ENCODE measurements at regions not wholly inside any gene's neighbourhood (a gene's known extent, or its start where the extent isn't known, plus 50 kb on each side); places are given as distances from the start of the nearest gene placed in this dataset.
A peak's percentile ranks its signal among the peaks of the same experiment; 100 is the strongest.

DNA sequence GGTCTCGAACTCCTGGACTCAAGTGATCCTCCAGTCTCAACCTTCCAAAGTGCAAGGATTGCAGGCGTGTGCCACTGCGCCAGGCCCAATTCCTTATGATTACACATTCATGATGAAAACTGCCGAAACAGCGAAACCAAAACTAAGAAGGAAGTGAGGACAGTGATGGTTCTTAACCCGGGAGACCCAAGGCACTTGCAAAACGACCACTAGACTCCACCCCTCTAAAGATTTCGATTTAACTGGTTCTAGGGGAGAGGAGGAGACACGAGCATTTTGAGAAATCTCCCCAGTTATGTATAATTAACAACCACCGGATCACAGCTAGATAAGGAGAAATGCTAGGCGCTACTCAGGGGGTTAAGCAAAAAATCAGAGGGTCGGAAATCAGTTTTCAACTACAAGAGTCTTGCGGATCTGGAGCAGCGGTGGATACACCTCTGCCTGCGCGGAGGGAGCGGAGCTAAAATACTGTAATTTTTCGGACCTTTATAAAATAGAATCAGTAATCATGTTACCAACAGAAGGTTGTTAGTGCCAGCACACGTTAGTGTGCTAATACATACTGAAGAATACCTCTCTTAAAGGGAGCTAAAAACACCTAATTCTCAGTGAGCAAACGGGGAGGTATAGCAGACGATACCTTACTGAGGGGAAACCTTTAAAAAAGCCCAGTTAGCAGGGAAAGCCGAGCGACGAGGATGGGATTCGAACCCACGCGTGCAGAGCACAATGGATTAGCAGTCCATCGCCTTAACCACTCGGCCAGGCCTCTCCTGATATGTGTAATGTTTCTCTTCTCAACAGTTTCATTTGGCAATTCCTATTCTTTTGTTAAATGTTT lies 60.0 kb upstream of the BTN3A2 start:
- Histone ChIP-seq H3K27ac (ENCODE audit: low read depth) (no peak overlapping the region), H3K9me2 (ENCODE audit: insufficient read depth) (no peaks in the 10 kb centered on the region), H2AFZ (peak overlapping the region; percentile 54; the same call in 1 of the 2 replicates), H3K4me3 (peak overlapping the region; percentile 64), H4K20me1 (replicated peaks; ENCODE audit: insufficient read depth) (no peaks in the 10 kb centered on the region), H3K79me2 (replicated peaks; ENCODE audit: insufficient read depth) (no peaks in the 10 kb centered on the region), H3K4me1 (ENCODE audit: insufficient read depth) (no peaks in the 10 kb centered on the region; the same call in 1 of the 2 replicates), H3K4me2 (peak overlapping the region; percentile 70), H3K36me3 (ENCODE audit: insufficient read depth) (no peaks in the 10 kb centered on the region), H3K27me3 (ENCODE audit: insufficient read depth) (no peaks in the 10 kb centered on the region), H3F3A (replicated peaks; ENCODE audit: low read depth) (no peaks in the 10 kb centered on the region)
- DNase-seq (ENCODE audit: low spot score) (peak; percentile 80), ATAC-seq (peak; percentile 95)
- peak overlapping the region; percentile 83 for H3K27ac Mint-ChIP-seq
- TF ChIP-seq POLR2AphosphoS5 (IDR thresholded peaks at IDR 0.05; ENCODE audit: low read depth) (no peak), EZH2phosphoT487 (IDR thresholded peaks at IDR 0.05; ENCODE audit: unreplicated experiment) (no peak), CREB1 (CRISPR knock-in tag; IDR thresholded peaks at IDR 0.05; ENCODE audit: low read depth) (peak; percentile 27; the same call in 1 of the 2 replicates)
- TF ChIP-seq, protein P1, sequence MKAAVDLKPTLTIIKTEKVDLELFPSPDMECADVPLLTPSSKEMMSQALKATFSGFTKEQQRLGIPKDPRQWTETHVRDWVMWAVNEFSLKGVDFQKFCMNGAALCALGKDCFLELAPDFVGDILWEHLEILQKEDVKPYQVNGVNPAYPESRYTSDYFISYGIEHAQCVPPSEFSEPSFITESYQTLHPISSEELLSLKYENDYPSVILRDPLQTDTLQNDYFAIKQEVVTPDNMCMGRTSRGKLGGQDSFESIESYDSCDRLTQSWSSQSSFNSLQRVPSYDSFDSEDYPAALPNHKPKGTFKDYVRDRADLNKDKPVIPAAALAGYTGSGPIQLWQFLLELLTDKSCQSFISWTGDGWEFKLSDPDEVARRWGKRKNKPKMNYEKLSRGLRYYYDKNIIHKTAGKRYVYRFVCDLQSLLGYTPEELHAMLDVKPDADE (IDR thresholded peaks at IDR 0.05): no peak
- H3K4me3 Mint-ChIP-seq: peak overlapping the region; percentile 92
- H3K27me3 Mint-ChIP-seq (ENCODE audit: insufficient read depth, low read depth, poor library complexity): peaks cover 16% of the 10 kb centered on the region
- H3K9me3 Mint-ChIP-seq: peaks cover 3% of the 10 kb centered on the region; the same call in 2 of the 3 replicates
- peaks cover 8% of the 10 kb centered on the region; the same call in 2 of the 3 replicates for H3K4me1 Mint-ChIP-seq
- no peaks in the 10 kb centered on the region; the same call in 2 of the 3 replicates for H3K36me3 Mint-ChIP-seq (ENCODE audit: low read depth)

DNA sequence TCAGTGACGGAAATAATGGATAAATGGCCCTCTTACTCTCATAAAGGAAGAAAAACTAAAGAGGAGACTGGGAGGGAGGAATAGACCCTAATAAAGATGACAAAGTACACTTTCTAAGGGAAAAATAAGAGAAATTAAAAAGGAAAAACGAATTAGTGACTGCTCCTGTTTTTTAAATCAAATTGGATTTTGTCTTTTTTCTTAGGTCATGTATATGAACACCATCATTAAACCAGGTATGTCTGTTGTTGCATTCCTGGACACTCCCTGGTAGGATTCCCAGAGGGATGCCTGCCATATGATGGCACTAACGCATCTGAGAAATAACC lies 59.4 kb upstream of the BTN3A2 start:
- Mint-ChIP-seq H3K9me3 (peaks cover 3% of the 10 kb centered on the region; the same call in 2 of the 3 replicates), H3K27me3 (ENCODE audit: insufficient read depth, low read depth, poor library complexity) (peaks cover 16% of the 10 kb centered on the region), H3K4me3 (peak overlapping the region; percentile 92), H3K4me1 (peaks cover 12% of the 10 kb centered on the region; the same call in 2 of the 3 replicates), H3K27ac (0 out of 2 replicates have a peak overlapping the region, but pooled peaks have one; percentile 76), H3K36me3 (ENCODE audit: low read depth) (no peaks in the 10 kb centered on the region; the same call in 2 of the 3 replicates)
- no peak for TF ChIP-seq STAT1 (IDR thresholded peaks at IDR 0.05; ENCODE audit: unreplicated experiment)
- no peak for TF ChIP-seq CREB1 (CRISPR knock-in tag; IDR thresholded peaks at IDR 0.05; ENCODE audit: low read depth)
- H3K9me2 ChIP-seq (ENCODE audit: insufficient read depth): no peaks in the 10 kb centered on the region
- peak overlapping the region; percentile 64 for H3K4me3 ChIP-seq
- no peaks in the 10 kb centered on the region for H4K20me1 ChIP-seq (replicated peaks; ENCODE audit: insufficient read depth)
- no peaks in the 10 kb centered on the region for H3F3A ChIP-seq (replicated peaks; ENCODE audit: low read depth)
- H3K4me1 ChIP-seq (ENCODE audit: insufficient read depth): no peaks in the 10 kb centered on the region; the same call in 1 of the 2 replicates
- no peaks in the 10 kb centered on the region for H3K79me2 ChIP-seq (replicated peaks; ENCODE audit: insufficient read depth)
- H3K27me3 ChIP-seq (ENCODE audit: insufficient read depth): no peaks in the 10 kb centered on the region
- H3K4me2 ChIP-seq: peak overlapping the region; percentile 70
- ATAC-seq (no peak), DNase-seq (ENCODE audit: low spot score) (no peak)
- H2AFZ ChIP-seq: no peak overlapping the region
- H3K27ac ChIP-seq (ENCODE audit: low read depth): no peak overlapping the region
- no peaks in the 10 kb centered on the region for H3K36me3 ChIP-seq (ENCODE audit: insufficient read depth)

DNA sequence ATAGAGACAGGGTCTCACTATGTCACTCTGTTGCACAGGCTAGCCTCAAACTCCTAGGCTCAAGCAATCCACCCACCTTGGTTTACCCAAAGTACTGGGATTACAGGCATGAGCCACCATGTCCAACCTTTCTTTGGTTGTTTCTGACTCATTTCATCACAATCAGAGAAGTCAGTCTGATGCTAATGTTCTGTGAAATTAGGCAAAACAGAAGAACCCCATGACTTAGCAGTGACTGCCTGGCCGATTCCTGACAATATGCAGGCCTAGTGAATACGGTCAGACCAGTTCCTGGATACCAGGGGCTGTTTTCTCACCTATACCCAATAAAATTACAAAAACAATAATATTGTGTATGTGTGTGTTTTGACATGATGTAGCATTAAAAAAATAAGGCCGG lies 58.8 kb upstream of the BTN3A2 start:
- Histone ChIP-seq H3K4me1 (ENCODE audit: insufficient read depth) (no peaks in the 10 kb centered on the region; the same call in 1 of the 2 replicates), H3K4me3 (no peak overlapping the region), H4K20me1 (replicated peaks; ENCODE audit: insufficient read depth) (no peaks in the 10 kb centered on the region), H3K4me2 (no peak overlapping the region), H3K36me3 (ENCODE audit: insufficient read depth) (no peaks in the 10 kb centered on the region), H3K9me2 (ENCODE audit: insufficient read depth) (no peaks in the 10 kb centered on the region), H3F3A (replicated peaks; ENCODE audit: low read depth) (no peaks in the 10 kb centered on the region), H3K79me2 (replicated peaks; ENCODE audit: insufficient read depth) (no peaks in the 10 kb centered on the region), H3K27ac (ENCODE audit: low read depth) (no peak overlapping the region), H2AFZ (no peak overlapping the region), H3K27me3 (ENCODE audit: insufficient read depth) (no peaks in the 10 kb centered on the region)
- Mint-ChIP-seq H3K4me3 (no peak overlapping the region), H3K27ac (no peak overlapping the region), H3K27me3 (ENCODE audit: insufficient read depth, low read depth, poor library complexity) (peaks cover 20% of the 10 kb centered on the region), H3K9me3 (peaks cover 3% of the 10 kb centered on the region; the same call in 2 of the 3 replicates), H3K36me3 (ENCODE audit: low read depth) (no peaks in the 10 kb centered on the region; the same call in 2 of the 3 replicates), H3K4me1 (peaks cover 12% of the 10 kb centered on the region; the same call in 2 of the 3 replicates)
- ATAC-seq (no peak), DNase-seq (ENCODE audit: low spot score) (no peak)
- TF ChIP-seq JUNB (IDR thresholded peaks at IDR 0.05; ENCODE audit: unreplicated experiment) (no peak), NANOG (IDR thresholded peaks at IDR 0.05; ENCODE audit: borderline replicate concordance) (no peak), CREB1 (CRISPR knock-in tag; IDR thresholded peaks at IDR 0.05; ENCODE audit: low read depth) (no peak)
- TF ChIP-seq, protein P2, sequence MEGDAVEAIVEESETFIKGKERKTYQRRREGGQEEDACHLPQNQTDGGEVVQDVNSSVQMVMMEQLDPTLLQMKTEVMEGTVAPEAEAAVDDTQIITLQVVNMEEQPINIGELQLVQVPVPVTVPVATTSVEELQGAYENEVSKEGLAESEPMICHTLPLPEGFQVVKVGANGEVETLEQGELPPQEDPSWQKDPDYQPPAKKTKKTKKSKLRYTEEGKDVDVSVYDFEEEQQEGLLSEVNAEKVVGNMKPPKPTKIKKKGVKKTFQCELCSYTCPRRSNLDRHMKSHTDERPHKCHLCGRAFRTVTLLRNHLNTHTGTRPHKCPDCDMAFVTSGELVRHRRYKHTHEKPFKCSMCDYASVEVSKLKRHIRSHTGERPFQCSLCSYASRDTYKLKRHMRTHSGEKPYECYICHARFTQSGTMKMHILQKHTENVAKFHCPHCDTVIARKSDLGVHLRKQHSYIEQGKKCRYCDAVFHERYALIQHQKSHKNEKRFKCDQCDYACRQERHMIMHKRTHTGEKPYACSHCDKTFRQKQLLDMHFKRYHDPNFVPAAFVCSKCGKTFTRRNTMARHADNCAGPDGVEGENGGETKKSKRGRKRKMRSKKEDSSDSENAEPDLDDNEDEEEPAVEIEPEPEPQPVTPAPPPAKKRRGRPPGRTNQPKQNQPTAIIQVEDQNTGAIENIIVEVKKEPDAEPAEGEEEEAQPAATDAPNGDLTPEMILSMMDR (conservative IDR thresholded peaks at IDR 0.05; ENCODE audit: low read depth in 2 of 2): no peak
